ENCODE measurements at regions not wholly inside any gene's neighbourhood (a gene's known extent, or its start where the extent isn't known, plus 50 kb on each side); places are given as distances from the start of the nearest gene placed in this dataset.
"Not testable (repeated sequence)": the region's sequence is repeated elsewhere in the genome, so short reads cannot be mapped to it uniquely, and the experiment has no call there.

DNA sequence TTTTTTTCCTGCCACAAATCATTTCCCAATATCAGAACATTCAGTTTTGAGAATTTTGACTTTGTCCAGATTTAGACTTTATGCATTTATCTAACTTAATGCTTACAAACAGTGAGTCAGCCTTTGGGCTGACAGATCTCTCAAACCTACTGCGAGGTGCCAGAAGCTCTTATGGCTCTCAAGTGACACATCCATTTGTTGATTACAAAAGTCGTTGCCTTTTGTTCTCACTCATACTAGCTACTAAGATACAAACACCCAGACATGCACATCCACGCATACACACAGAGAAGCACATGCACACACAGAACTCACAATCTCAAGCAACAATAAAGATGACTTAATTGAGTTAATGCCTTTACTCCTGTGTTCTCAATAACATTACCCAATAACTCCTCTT, 1147.5 kb downstream of the DIAPH3 start:
- DNase-seq (ENCODE audit: low read depth): no peak
- in situ Hi-C loops (cut with HindIII; ENCODE audit: low pct_unique_long_range_greater_than_20kb, low sequenced_read_pairs): no loop called here

DNA sequence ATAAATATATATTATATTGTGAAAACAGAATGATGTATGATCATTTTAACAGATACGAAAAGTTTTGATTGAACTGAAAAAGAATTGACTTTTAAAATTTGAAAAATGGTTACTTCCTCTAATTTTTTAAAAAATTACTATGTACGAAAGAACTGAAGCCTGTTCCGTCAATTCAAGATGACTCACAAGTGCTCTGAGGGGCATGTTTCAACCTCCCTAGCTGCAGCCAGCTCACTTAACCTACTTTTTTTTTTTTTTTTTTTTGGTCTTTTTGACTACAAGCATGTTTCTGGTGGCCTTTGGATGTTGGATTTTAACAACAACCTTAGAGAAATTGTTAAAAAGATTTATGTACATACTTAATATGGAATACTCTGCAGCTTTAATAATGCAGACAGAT, 1139.3 kb downstream of the DIAPH3 start:
- in situ Hi-C loops (cut with HindIII; ENCODE audit: low pct_unique_long_range_greater_than_20kb, low sequenced_read_pairs): no loop called here

DNA sequence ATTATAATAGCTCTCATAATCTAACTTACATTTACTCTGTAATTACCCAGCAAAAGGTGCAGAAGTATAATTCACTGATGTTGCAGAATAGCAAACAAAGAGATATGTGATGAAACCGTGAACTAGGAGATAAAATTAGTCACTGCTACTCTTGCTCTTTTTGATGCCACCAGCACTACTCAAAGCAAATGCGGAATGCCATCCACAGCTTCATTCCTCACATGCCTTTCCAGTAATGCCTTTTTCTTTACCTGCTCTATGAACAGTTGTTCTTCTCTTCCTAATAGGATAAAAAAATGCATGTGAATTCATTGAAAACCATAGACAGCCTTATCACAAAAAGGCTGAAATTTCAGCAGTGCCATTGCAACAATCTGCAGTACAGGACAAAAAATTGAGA, 1129.5 kb downstream of the DIAPH3 start:
- DNase-seq (ENCODE audit: low read depth): no peak
- in situ Hi-C loops (cut with HindIII; ENCODE audit: low pct_unique_long_range_greater_than_20kb, low sequenced_read_pairs): no loop called here

More for the DNA sequence above, 1139.3 kb downstream of the DIAPH3 start:
- DNase-seq (ENCODE audit: low read depth): no peak

DNA sequence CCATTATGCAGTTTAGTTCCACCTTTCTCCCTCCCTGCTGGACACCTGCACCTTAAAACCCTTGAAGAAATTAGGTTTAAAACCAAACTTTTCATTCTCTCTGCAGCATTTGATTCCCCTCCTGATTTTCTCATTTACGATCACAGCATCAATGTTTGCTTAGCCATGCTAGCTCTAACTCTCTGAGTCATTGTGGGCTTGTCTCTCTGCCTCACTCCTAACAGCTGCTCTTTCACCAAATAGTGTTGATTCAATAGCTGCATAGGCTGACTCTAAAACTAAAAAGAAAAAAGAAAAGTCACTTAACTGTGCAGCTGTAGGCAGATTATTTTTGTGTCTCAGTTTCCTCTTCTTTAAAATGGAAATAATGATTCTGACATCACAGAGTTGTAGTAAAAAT, 1124.9 kb downstream of the DIAPH3 start:
- peak; percentile 28 for DNase-seq (ENCODE audit: low read depth)
- in situ Hi-C loops (cut with HindIII; ENCODE audit: low pct_unique_long_range_greater_than_20kb, low sequenced_read_pairs): no loop called here

DNA sequence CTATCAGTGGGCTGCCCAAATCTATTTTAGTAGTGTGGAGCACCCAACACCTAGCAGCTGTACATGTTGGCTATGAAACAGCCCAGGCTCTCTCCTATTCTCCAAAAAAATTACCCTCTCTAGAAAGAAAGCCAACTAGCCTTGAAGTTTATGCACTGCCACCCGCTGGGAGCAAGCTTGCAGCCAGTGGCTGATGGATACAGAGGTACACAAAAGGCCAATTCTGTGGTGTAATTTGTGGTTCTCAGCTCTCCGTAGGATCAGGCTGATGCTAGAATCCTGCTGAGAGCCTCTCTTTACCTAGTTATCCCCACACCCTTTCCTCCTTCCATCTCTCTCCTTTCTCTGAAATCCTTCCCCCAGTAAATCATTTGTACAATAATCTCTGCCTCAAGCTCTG, 1120.7 kb downstream of the DIAPH3 start:
- no peak for DNase-seq (ENCODE audit: low read depth)
- in situ Hi-C loops (cut with HindIII; ENCODE audit: low pct_unique_long_range_greater_than_20kb, low sequenced_read_pairs): no loop called here

DNA sequence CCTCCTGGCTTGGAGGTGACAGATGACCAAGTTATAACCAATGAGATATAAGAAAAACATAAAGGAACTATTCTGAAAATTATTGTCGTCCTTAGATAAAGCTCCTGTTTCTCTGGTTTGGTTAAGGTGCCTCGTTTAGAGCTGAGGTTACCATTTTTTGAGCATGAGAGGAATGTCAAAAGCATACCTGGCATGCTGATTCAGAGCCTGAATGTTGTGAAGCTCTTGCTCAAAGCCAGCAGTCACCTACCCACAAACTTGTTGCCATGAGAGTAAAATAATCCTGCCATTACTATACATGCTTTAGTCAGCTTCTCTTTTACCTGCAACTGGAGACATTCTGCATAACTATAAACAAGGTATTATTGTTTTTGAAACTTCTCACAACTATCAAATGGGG, 1116.2 kb downstream of the DIAPH3 start:
- in situ Hi-C loops (cut with HindIII; ENCODE audit: low pct_unique_long_range_greater_than_20kb, low sequenced_read_pairs): no loop called here
- DNase-seq (ENCODE audit: low read depth): no peak

DNA sequence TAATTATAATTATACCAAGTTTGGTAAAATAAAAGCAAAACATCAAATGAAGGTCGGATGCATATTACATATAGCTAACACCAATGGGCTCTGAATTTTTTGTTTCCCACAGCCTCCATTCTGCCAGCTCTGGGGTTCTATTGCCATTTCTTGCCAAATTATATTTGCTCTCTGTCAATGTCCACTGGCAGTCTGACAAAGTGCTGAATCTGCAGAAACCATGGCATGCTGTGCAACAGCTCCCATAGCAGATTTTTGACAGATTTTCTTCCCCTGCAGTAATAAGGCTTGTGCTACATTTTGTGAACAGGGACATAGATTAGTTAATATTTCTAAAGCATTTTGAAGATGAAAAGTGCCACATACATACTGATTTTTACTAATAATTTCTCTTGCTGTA, 1102.1 kb downstream of the DIAPH3 start:
- in situ Hi-C loops (cut with HindIII; ENCODE audit: low pct_unique_long_range_greater_than_20kb, low sequenced_read_pairs): no loop called here
- no peak for DNase-seq (ENCODE audit: low read depth)

DNA sequence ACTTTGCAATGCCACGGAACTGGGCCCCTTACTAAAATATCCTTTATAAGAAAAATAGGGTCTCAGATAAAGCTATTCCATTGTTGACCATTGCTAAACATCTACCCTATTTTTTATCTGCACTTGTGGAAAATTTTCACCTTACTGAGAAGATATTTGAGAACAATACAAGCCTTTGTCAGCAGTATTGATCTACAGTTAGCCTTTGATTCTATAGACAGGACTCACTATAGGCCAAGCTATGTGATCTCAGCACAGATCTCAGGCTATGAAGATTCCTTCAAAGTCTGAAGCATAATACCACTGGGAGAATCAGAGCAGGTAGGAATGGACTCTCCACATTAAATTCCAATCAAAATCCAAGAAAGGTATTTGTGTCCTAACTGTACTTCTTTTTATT, 1099.7 kb downstream of the DIAPH3 start:
- in situ Hi-C loops (cut with HindIII; ENCODE audit: low pct_unique_long_range_greater_than_20kb, low sequenced_read_pairs): no loop called here
- DNase-seq (ENCODE audit: low read depth): no peak

DNA sequence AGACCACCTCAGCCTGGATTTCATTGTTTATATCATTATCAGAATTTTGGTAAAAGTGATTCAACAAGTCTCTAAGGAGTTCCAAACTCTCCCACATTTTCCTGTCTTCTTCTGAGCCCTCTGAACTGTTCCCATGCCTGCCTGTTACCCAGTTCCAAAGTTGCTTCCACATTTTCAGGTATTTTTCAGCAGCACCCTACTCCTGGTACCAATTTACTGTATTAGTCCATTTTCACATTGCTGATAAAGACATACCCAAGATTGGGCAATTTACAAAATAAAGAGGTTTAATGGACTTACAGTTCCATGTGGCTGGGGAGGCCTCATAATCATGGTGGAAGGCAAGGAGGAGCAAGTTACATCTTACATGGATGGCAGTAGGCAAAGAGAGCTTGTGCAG, 1087.3 kb downstream of the DIAPH3 start:
- DNase-seq (ENCODE audit: low read depth); in situ Hi-C loops (cut with HindIII; ENCODE audit: low pct_unique_long_range_greater_than_20kb, low sequenced_read_pairs): not testable (repeated sequence)

DNA sequence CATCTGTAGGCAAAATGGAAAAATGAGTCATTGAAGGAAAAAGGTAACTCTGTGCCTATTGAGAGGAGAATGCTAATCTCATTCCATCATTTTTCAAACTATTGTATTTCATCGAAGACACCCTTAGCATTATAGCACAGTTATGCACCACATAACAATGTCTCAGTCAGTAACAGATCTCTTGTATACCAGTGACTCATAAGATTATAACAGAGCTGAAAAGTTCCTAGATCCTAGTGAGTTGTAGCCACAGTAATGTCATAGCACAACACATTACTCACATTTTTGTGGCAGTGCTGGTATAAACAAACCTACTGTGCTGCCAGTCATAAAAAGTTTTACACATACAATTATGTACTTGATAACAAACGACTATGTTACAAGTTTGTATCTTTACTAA, 1077.6 kb downstream of the DIAPH3 start:
- in situ Hi-C loops (cut with HindIII; ENCODE audit: low pct_unique_long_range_greater_than_20kb, low sequenced_read_pairs): no loop called here

DNA sequence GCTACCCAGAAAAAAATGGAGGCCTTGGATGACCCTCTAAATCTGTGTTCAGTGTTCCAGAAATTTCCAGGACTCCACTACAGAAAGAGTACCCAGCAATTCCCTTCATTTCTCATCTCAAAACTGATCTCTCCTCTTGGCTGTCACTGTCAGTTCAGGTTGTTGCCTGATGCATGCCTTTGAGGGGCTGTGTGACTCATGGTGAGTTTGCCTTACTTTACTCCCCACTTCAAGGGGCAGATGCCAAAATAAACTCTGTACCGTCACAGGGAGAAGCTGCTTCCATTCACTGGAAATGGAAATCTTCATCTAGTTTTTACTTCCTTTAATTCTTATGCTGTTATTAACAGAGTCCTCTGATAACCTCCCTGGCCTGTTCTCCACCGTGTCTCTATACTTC, 1075.0 kb downstream of the DIAPH3 start:
- no peak for DNase-seq (ENCODE audit: low read depth)
- in situ Hi-C loops (cut with HindIII; ENCODE audit: low pct_unique_long_range_greater_than_20kb, low sequenced_read_pairs): no loop called here

More for the DNA sequence above, 1077.6 kb downstream of the DIAPH3 start:
- peak; percentile 27 for DNase-seq (ENCODE audit: low read depth)

DNA sequence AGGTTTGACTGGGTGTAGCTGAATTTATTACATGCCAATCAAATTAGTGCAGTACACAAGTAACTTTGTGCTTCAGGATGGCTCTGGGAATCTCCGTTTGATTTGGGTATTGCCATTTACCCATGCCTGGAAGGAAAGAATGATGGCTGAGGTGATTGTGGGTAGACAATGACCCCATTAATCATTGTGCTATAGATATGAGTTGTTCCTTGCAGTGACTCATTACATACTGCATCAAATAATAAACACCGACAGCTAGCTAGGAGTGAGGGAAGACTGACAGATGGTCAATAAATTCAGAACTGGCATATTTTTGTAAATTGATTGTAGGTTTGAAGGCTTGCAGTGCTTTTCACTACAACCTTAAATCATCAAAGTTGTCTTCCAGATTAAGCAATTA, 1069.5 kb downstream of the DIAPH3 start:
- no peak for DNase-seq (ENCODE audit: low read depth)
- in situ Hi-C loops (cut with HindIII; ENCODE audit: low pct_unique_long_range_greater_than_20kb, low sequenced_read_pairs): no loop called here

DNA sequence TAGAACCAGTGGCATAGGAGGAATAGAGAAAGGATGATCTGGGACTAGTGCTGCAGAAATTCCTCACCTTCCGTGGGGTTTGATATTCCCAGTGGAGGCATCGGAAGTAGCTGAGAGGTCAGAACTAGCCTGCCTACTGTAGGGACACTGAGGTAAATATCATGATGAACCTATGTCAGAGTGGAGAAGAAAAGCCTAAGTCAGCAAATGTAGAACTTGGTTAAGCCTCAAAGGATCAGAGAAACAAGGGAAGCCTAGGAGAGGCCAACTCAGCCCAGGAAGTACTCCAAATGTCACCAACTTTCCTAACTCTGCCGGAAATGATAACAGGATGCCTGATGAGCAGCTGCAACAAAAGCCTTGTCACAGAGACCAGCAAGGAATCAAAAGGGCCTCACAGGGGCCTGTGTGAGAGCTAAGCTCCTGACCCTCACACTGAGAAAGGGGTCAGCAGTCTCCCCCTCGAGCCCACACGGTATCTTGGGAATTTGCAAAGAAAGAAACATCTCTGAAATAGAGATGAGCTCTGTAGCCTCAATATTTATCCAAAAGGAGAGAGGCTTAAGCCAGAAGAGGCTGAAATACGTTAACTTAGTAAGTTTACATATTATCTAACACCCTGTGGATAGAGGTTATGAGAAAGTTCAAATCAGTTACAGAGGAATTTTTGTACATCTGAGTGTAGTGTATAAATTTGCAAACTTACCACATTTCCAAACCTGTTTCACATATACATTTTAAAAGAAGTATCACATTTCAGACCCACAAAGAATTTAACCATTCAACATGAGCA, 1064.3 kb downstream of the DIAPH3 start:
- in situ Hi-C loops (cut with HindIII; ENCODE audit: low pct_unique_long_range_greater_than_20kb, low sequenced_read_pairs): no loop called here

DNA sequence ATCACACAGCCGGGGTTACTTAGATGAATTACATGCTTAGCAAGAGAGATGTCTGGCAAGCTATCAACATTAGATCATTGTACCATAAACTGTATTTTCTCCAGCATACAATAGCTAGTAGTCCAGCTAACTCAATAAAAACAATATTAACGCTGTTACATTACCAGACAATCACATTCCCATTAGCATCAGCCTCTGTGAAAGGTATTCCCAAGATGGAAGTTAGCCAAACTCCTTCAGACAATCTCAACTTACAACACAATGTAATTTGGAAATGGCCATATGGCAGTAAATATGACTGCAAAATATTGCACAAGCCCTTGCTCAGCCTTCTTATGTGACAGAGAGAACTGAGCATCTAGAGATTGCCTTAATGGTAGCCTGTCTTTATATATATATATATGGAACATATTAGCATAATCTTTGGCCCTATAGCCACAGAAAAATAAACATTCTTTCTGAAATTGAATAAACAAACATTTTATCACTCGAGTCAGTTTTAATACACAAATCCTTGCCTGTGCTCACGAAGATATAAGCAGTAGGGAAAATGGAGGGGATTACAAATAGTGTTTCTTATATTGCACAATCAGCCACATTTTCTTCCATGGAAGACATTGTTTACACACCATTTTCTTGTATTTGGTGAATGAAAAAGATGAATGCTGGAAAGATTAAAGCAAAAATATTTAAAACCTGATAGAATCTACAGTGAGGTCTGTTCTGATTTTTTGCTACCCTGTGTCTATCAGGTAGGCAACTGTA, 1060.5 kb downstream of the DIAPH3 start:
- no peak for DNase-seq (ENCODE audit: low read depth)
- in situ Hi-C loops (cut with HindIII; ENCODE audit: low pct_unique_long_range_greater_than_20kb, low sequenced_read_pairs): no loop called here

More for the DNA sequence above, 1064.3 kb downstream of the DIAPH3 start:
- no peak for DNase-seq (ENCODE audit: low read depth)

DNA sequence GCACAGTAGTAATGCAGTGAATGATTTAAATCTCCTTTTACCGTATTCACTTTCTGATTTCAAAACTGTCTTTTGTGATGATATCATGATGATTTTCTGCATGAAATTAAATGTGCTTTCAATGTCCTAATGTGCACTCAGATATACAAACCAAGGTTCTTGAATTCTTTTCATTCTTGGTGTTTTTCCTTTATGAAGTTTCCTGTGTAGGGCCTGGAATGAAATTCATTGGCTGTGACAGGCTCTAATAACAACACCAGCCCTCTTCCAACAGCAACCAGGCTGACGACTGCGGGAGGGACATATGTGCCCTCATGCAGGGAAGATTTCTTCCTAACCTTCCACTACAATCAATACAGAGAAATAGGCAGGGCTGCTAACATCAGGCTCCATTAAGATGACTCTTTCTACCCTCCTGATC, 1052.0 kb downstream of the DIAPH3 start:
- in situ Hi-C loops (cut with HindIII; ENCODE audit: low pct_unique_long_range_greater_than_20kb, low sequenced_read_pairs): no loop called here
- DNase-seq (ENCODE audit: low read depth): peak; percentile 55

DNA sequence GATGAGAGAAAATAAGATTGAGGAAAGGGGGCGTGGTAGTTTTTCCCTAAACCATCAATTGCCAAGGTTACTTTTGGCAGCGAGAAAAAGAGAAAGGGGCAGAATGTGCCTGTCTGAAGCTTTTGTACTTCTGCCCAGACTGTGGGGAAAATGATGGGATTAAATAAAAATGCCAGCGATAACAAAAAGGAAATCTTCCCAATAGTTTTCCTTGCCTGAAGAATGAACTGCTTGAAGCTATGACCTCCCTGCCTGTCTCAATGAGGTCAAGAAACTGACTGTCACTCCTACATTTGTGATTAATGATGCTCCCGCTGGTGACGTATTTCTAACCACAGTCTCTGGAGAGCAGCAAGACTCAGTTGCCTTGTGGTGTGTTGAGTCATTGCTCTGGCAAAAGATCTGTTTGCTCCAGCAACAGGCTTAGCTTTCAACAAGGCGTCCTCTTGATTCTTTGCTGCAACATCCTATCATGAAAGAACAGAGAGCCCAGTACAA, 1051.5 kb downstream of the DIAPH3 start:
- peak; percentile 79 for DNase-seq (ENCODE audit: low read depth)
- in situ Hi-C loops (cut with HindIII; ENCODE audit: low pct_unique_long_range_greater_than_20kb, low sequenced_read_pairs): no loop called here

DNA sequence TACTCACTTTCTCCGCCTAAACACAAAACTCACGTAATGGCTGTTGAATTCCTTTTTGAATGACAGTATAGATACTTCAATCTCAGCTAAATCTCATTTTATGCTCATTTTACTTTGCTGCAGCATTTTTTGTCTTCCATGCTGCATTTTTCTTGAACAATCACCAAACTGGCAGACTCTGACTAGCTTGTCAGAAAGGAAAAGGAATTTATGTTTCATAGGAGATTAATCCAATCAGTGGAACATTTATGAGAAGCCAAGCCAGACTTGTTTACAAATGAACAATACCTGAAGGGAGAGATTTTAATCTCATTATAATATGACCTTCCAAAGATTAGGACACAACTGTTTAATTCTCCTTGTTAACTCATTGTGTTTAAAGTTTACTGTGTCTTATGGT, 1044.3 kb downstream of the DIAPH3 start:
- no peak for DNase-seq (ENCODE audit: low read depth)
- in situ Hi-C loops (cut with HindIII; ENCODE audit: low pct_unique_long_range_greater_than_20kb, low sequenced_read_pairs): no loop called here

DNA sequence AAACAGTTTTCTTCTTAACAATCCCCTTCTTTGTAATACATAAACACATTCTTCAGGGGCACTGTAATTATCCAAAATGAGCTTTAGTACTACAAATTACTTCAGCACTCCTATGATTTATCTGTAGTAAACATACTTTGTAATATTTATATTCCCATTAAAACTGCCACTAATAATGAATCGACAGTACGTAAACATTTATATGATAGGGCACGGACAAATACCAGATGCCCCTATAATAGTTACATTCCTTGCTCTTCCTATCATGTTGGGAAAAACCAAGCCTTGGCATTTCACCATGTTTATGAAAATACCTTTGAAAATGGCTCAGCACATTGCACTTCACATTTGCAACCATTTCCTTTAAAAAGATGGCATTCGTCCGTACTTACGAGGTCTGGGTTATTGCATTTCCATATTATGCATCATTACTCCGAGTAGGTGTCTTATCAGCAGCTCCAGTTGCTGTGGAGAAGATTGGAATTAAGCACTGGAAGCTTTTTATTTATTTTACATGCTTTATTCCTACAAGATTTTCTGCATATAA, 1043.4 kb downstream of the DIAPH3 start:
- in situ Hi-C loops (cut with HindIII; ENCODE audit: low pct_unique_long_range_greater_than_20kb, low sequenced_read_pairs): no loop called here
- no peak for DNase-seq (ENCODE audit: low read depth)

DNA sequence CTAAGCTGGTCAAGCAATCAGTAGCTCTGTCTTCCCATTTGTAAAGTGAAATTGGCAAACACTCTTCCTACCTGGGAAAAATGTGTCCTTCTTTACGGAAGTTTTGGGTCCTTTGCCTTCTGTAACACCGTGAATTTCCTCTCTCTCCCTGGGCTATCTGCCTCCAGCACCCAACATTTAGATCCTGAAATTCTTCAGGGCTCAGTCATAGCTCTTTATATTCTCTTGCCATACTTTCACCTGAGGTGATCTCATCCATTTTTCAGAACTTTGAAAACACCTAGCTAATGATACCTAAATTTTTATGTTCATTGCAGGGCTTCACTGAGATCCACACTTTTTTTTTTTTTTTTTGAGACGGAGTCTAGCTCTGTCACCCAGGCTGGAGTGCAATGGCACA, 1042.2 kb downstream of the DIAPH3 start:
- in situ Hi-C loops (cut with HindIII; ENCODE audit: low pct_unique_long_range_greater_than_20kb, low sequenced_read_pairs): no loop called here
- DNase-seq (ENCODE audit: low read depth): no peak

All from Caki2 (cell line).